ENCODE measurements at regions not wholly inside any gene's neighbourhood (a gene's known extent, or its start where the extent isn't known, plus 50 kb on each side); places are given as distances from the start of the nearest gene placed in this dataset.

DNA sequence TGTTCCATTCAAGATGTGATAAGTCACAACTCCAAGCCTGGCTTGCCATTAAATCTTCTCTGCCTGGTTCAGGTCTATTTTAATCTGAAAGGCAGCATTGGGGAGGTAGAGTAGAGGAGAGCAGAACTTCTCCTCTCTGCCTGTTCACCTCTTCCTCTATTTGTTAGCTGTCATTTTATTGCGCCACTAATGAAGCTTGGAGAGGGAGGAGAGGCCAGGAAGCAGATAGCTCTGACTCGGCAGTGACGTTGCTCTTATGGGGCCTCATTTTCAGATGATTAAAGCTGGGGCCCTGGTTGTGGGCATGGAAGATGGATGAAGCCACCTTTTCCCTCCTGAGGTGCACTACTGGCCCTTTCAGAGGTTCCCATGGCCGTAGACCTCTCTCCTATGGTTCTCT, 207.3 kb downstream of the MID1IP1 start:
- Histone ChIP-seq H4K5ac (ENCODE audit: insufficient read length, low read depth, low read length) (no peak overlapping the region), H2BK120ac (ENCODE audit: low read depth, low read length, poor library complexity, severe bottlenecking) (no peak overlapping the region), H3K14ac (ENCODE audit: insufficient read depth, low read length) (no peak overlapping the region), H3K23me2 (ENCODE audit: insufficient read length, low read depth, low read length, poor library complexity, severe bottlenecking) (no peaks in the 10 kb centered on the region), H2BK15ac (ENCODE audit: low read depth, low read length) (no peak overlapping the region), H2AK5ac (ENCODE audit: insufficient read length, low read length) (no peak overlapping the region), H3K4me1 (ENCODE audit: insufficient read depth, low read length) (no peaks in the 10 kb centered on the region), H4K8ac (replicated peaks; ENCODE audit: insufficient read length, low read depth, low read length) (no peak overlapping the region), H3K27ac (ENCODE audit: insufficient read length, low read depth, low read length) (no peak overlapping the region), H3K56ac (ENCODE audit: insufficient read length, low read depth, low read length) (no peak overlapping the region), H3K79me2 (ENCODE audit: insufficient read depth, low read length) (no peaks in the 10 kb centered on the region), H4K91ac (ENCODE audit: insufficient read length, low read depth, low read length) (no peak overlapping the region), H4K20me1 (ENCODE audit: control insufficient read depth, insufficient read depth, insufficient read length) (no peaks in the 10 kb centered on the region), H3K23ac (ENCODE audit: insufficient read length, low read depth, low read length) (no peak overlapping the region), H3T11ph (ENCODE audit: low read length) (no peak overlapping the region), H2BK20ac (ENCODE audit: low read depth, low read length, poor library complexity, severe bottlenecking) (no peak overlapping the region), H3K27me3 (ENCODE audit: insufficient read depth, low read length) (no peaks in the 10 kb centered on the region), H3K4ac (ENCODE audit: low read depth, low read length) (no peak overlapping the region), H3K18ac (ENCODE audit: insufficient read length, low read depth, low read length) (no peak overlapping the region), H3K9ac (ENCODE audit: extremely low read depth, insufficient read length, low read length) (no peak overlapping the region), H2BK12ac (ENCODE audit: insufficient read length, low read depth, low read length) (no peak overlapping the region), H2AFZ (ENCODE audit: low read length) (no peak overlapping the region), H2BK5ac (ENCODE audit: insufficient read length, low read length) (no peak overlapping the region), H3K9me3 (ENCODE audit: control insufficient read depth, low read depth, low read length) (no peaks in the 10 kb centered on the region), H3K4me2 (ENCODE audit: insufficient read depth, insufficient read length, low read length) (no peak overlapping the region), H3K79me1 (ENCODE audit: insufficient read depth, low read depth, low read length, poor library complexity, severe bottlenecking) (no peaks in the 10 kb centered on the region)
- DNase-seq = no peak
- Mint-ChIP-seq H3K27me3 (ENCODE audit: low read depth) (no peaks in the 10 kb centered on the region; the same call in 1 of the 2 replicates), H3K27ac (no peak overlapping the region), H3K4me3 (no peak overlapping the region), H3K9me3 (peaks cover 64 to 68% of the 10 kb centered on the region in 2 experiments), H3K36me3 (ENCODE audit: insufficient read depth in 1 of 3, low read depth in 3 of 3) (peaks cover 0 to 3% (median 0%) of the 10 kb centered on the region in 3 experiments; a peak in 1 of 7 replicates), H3K4me1 (peaks cover 0 to 9% of the 10 kb centered on the region in 2 experiments; a peak in 3 of 4 replicates)
- no CpG with 5 or more reads among the region's 4 CpGs for WGBS (ENCODE audit: extremely low coverage, insufficient read length, low lambda C conversion rate)
- TF ChIP-seq, protein P1, sequence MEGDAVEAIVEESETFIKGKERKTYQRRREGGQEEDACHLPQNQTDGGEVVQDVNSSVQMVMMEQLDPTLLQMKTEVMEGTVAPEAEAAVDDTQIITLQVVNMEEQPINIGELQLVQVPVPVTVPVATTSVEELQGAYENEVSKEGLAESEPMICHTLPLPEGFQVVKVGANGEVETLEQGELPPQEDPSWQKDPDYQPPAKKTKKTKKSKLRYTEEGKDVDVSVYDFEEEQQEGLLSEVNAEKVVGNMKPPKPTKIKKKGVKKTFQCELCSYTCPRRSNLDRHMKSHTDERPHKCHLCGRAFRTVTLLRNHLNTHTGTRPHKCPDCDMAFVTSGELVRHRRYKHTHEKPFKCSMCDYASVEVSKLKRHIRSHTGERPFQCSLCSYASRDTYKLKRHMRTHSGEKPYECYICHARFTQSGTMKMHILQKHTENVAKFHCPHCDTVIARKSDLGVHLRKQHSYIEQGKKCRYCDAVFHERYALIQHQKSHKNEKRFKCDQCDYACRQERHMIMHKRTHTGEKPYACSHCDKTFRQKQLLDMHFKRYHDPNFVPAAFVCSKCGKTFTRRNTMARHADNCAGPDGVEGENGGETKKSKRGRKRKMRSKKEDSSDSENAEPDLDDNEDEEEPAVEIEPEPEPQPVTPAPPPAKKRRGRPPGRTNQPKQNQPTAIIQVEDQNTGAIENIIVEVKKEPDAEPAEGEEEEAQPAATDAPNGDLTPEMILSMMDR (conservative IDR thresholded peaks at IDR 0.05) = no peak

All from H9 (cell line).